VCaP (cell line): ENCODE measurements at regions not wholly inside any gene's neighbourhood (a gene's known extent, or its start where the extent isn't known, plus 50 kb on each side); places are given as distances from the start of the nearest gene placed in this dataset.

ENCODE experiments used
- H3K27ac ChIP-seq: fragments of 450-650 bp; 2 replicates; pipeline ENCODE4 v1.5.1; 2017
- TF ChIP-seq, protein P1 (sequence below): fragments of 450-650 bp; conservative IDR thresholded peaks from 2 replicates; pipeline ENCODE4 v1.5.1; 2017; ENCODE audit warnings: mild to moderate bottlenecking, moderate library complexity

GRCh38 chr13:44739539-44739938, 163.4 kb upstream of the TSC22D1 start:
- no peak overlapping the region for H3K27ac ChIP-seq
- TF ChIP-seq, protein P1, sequence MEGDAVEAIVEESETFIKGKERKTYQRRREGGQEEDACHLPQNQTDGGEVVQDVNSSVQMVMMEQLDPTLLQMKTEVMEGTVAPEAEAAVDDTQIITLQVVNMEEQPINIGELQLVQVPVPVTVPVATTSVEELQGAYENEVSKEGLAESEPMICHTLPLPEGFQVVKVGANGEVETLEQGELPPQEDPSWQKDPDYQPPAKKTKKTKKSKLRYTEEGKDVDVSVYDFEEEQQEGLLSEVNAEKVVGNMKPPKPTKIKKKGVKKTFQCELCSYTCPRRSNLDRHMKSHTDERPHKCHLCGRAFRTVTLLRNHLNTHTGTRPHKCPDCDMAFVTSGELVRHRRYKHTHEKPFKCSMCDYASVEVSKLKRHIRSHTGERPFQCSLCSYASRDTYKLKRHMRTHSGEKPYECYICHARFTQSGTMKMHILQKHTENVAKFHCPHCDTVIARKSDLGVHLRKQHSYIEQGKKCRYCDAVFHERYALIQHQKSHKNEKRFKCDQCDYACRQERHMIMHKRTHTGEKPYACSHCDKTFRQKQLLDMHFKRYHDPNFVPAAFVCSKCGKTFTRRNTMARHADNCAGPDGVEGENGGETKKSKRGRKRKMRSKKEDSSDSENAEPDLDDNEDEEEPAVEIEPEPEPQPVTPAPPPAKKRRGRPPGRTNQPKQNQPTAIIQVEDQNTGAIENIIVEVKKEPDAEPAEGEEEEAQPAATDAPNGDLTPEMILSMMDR = no peak

- TF ChIP-seq, protein P1 = no peak
- H3K27ac ChIP-seq = no peak overlapping the region
Observed at GRCh38 chr13:44739120-44739519, 163.0 kb upstream of the TSC22D1 start.

DNA sequence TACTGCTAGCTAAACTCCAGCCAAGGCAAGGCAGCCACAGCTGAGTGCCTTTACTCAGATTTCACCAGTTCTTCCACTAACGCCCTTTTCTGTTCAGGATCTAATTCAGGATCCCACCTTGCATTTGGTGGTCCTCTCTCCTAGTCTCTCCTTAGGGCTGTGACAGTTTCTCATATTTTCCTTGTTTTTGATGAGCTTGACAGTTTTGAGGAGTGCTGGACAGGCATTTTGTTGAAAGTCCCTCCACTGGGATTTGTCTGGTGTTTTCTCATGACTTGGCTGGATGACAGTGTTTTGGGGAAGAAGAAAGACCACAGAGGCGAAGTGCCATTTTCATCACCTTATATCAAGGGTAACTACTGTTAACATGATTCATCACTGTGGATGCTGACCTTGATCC, 162.3 kb upstream of the TSC22D1 start:
- H3K27ac ChIP-seq = no peak overlapping the region
- TF ChIP-seq, protein P1 = no peak

- no peak overlapping the region for H3K27ac ChIP-seq
- TF ChIP-seq, protein P1 = no peak
Observed at GRCh38 chr13:44735806-44736205, 159.7 kb upstream of the TSC22D1 start.

- TF ChIP-seq, protein P1 = no peak
- H3K27ac ChIP-seq = no peak overlapping the region
Observed at GRCh38 chr13:44734201-44734707, 158.1 kb upstream of the TSC22D1 start.

- no peak overlapping the region for H3K27ac ChIP-seq
- TF ChIP-seq, protein P1 = no peak
Observed at GRCh38 chr13:44732503-44733098, 156.5 kb upstream of the TSC22D1 start.

GRCh38 chr13:44730851-44731250, 154.7 kb upstream of the TSC22D1 start:
- TF ChIP-seq, protein P1 = no peak

More at GRCh38 chr13:44730851-44731250, 154.7 kb upstream of the TSC22D1 start:
- H3K27ac ChIP-seq = no peak overlapping the region
